PC-3 (cell line): ENCODE measurements at regions not wholly inside any gene's neighbourhood (a gene's known extent, or its start where the extent isn't known, plus 50 kb on each side); places are given as distances from the start of the nearest gene placed in this dataset.

Experiments
- ATAC-seq: fragments of 200-7000 bp; cut with Tn5 transposase; 2 replicates; pipeline ENCODE4 v1.9.1; 2020; ENCODE audit warnings: mild to moderate bottlenecking, moderate library complexity
- BruUV-seq: library from RNA; stranded (reverse); fragments of 400-500 nt; replicated peaks from 2 replicates; lab custom pipeline; 2021; lab: Mats Ljungman, UMichigan
- CTCF ChIA-PET: fragments of 300-600 bp; sonication (Branson Sonifier 250); formaldehyde crosslinking; loops from one replicate; lab custom pipeline; 2022; ENCODE audit warnings: antibody characterized with exemption; lab: Charles Lee
- POLR2A ChIA-PET: fragments of 300-600 bp; sonication (Branson Sonifier 250); formaldehyde crosslinking; loops from one replicate; lab custom pipeline; 2022; ENCODE audit warnings: antibody characterized with exemption; ENCODE audit not compliant: unreplicated experiment; lab: Charles Lee
- DNase-seq: peaks from one replicate; pipeline ENCODE4 v3.0.0-alpha.2; 2015
- H2AFZ ChIP-seq: fragments of 300-600 bp; sonication (generic); 2 replicates; pipeline ENCODE4 v1.6.0; 2016; ENCODE audit warnings: antibody characterized with exemption, low read length
- H3F3A ChIP-seq: fragments of 300-600 bp; sonication (generic); one replicate; pipeline ENCODE4 v1.6.0; 2017; ENCODE audit warnings: antibody characterized with exemption, low read length, control low read depth, mild to moderate bottlenecking; ENCODE audit not compliant: unreplicated experiment
- H3K27ac ChIP-seq: fragments of 300-600 bp; sonication (generic); 2 replicates; pipeline ENCODE4 v1.5.1; 2016; ENCODE audit warnings: mild to moderate bottlenecking, low read length
- H3K27me3 ChIP-seq: fragments of 300-600 bp; sonication (generic); 2 replicates; pipeline ENCODE4 v1.6.1; 2016; ENCODE audit warnings: low read length, mixed read lengths
- H3K36me3 ChIP-seq: fragments of 300-600 bp; sonication (generic); 2 replicates; pipeline ENCODE4 v1.6.1; 2016; ENCODE audit warnings: low read depth, mixed run types, low read length, mixed read lengths
- H3K4me1 ChIP-seq: fragments of 300-600 bp; sonication (generic); 2 replicates; pipeline ENCODE4 v1.5.1; 2016; ENCODE audit warnings: low read length; ENCODE audit not compliant: insufficient read depth
- H3K4me2 ChIP-seq: fragments of 300-600 bp; sonication (generic); 2 replicates; pipeline ENCODE4 v1.6.0; 2016; ENCODE audit warnings: low read length
- H3K4me3 ChIP-seq: fragments of 300-600 bp; sonication (generic); 2 replicates; pipeline ENCODE4 v1.5.1; 2016; ENCODE audit warnings: mild to moderate bottlenecking, low read length, mixed read lengths
- H3K79me2 ChIP-seq: fragments of 300-600 bp; sonication (generic); 2 replicates; pipeline ENCODE4 v1.6.1; 2017; ENCODE audit warnings: low read length, mixed read lengths
- H3K9ac ChIP-seq: fragments of 300-600 bp; sonication (generic); 2 replicates; pipeline ENCODE4 v1.6.0; 2016; ENCODE audit warnings: mild to moderate bottlenecking, low read length
- H3K9me2 ChIP-seq: fragments of 300-600 bp; sonication (generic); replicated peaks from 2 replicates; pipeline ENCODE4 v1.6.1; 2016; ENCODE audit warnings: mixed run types, low read length, mixed read lengths
- H3K9me3 ChIP-seq: fragments of 300-600 bp; sonication (generic); 2 replicates; pipeline ENCODE4 v1.6.1; 2016; ENCODE audit warnings: low read length, mixed read lengths
- H4K20me1 ChIP-seq: fragments of 300-600 bp; sonication (generic); 2 replicates; pipeline ENCODE4 v1.6.1; 2016; ENCODE audit warnings: low read length, mixed read lengths
- EZH2 ChIP-seq: fragments of 300-600 bp; sonication (generic); IDR thresholded peaks from one replicate; pipeline ENCODE4 v1.6.1; 2017; ENCODE audit warnings: antibody characterized with exemption, mild to moderate bottlenecking, low read length; ENCODE audit not compliant: unreplicated experiment
- EZH2phosphoT487 ChIP-seq: fragments of 300-600 bp; sonication (generic); IDR thresholded peaks from 2 replicates; pipeline ENCODE4 v1.6.1; 2018; ENCODE audit warnings: mild to moderate bottlenecking, antibody characterized with exemption, low read length, borderline replicate concordance
- intact Hi-C: fragments of 100-400 bp; cut with micrococcal nuclease; formaldehyde crosslinking; loops from 2 replicates; pipeline ENCODE4 v1.9.0; 2023
- TF ChIP-seq, protein P1 (sequence below): fragments of 300-600 bp; sonication (generic); conservative IDR thresholded peaks from 2 replicates; pipeline ENCODE4 v1.5.1; 2017; ENCODE audit warnings: antibody characterized with exemption, low read depth, mild to moderate bottlenecking, low read length

DNA sequence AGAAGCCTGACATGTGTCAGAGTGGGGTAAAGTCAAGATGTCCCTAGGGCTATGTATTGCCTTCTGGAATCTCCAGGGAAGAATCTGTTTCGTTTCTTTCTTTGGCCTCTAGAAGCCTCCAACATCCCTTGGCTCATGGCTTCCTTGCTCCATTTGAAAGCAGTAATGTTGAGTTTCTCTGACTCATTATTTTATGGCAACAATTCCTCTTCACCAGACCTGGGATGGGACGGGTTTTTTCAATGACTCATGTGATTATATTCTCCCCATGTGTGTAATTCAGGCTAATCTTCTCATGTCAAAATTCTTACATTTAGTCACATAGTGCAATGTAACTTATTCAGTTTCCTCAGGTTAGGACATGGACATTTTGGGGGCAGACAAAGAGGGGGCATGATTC lies 1038.6 kb downstream of the CBLN2 start:
- no peaks in the 10 kb centered on the region for H3K27me3 ChIP-seq
- H3K4me1 ChIP-seq: peaks cover 11% of the 10 kb centered on the region; the same call in 1 of the 2 replicates
- H2AFZ ChIP-seq: no peak overlapping the region
- DNase-seq (peak; percentile 48), ATAC-seq (peak; percentile 42)
- no peak overlapping the region for H3K4me2 ChIP-seq
- H3K9me2 ChIP-seq: no peaks in the 10 kb centered on the region
- TF ChIP-seq EZH2 (no peak), EZH2phosphoT487 (no peak)
- TF ChIP-seq, protein P1, sequence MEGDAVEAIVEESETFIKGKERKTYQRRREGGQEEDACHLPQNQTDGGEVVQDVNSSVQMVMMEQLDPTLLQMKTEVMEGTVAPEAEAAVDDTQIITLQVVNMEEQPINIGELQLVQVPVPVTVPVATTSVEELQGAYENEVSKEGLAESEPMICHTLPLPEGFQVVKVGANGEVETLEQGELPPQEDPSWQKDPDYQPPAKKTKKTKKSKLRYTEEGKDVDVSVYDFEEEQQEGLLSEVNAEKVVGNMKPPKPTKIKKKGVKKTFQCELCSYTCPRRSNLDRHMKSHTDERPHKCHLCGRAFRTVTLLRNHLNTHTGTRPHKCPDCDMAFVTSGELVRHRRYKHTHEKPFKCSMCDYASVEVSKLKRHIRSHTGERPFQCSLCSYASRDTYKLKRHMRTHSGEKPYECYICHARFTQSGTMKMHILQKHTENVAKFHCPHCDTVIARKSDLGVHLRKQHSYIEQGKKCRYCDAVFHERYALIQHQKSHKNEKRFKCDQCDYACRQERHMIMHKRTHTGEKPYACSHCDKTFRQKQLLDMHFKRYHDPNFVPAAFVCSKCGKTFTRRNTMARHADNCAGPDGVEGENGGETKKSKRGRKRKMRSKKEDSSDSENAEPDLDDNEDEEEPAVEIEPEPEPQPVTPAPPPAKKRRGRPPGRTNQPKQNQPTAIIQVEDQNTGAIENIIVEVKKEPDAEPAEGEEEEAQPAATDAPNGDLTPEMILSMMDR: no peak
- H3K9me3 ChIP-seq: 0 out of 2 replicates have a peak, but pooled peaks cover 7% of the 10 kb centered on the region
- no peak overlapping the region for H3K9ac ChIP-seq
- no TSS peak for BruUV-seq
- no peaks in the 10 kb centered on the region for H4K20me1 ChIP-seq
- H3K79me2 ChIP-seq: no peaks in the 10 kb centered on the region
- H3K27ac ChIP-seq: no peak overlapping the region
- ChIA-PET CTCF (no interaction called here), POLR2A (no interaction called here)
- H3K4me3 ChIP-seq: no peak overlapping the region
- no peaks in the 10 kb centered on the region for H3F3A ChIP-seq
- intact Hi-C loops: no loop called here
- no peaks in the 10 kb centered on the region for H3K36me3 ChIP-seq

DNA sequence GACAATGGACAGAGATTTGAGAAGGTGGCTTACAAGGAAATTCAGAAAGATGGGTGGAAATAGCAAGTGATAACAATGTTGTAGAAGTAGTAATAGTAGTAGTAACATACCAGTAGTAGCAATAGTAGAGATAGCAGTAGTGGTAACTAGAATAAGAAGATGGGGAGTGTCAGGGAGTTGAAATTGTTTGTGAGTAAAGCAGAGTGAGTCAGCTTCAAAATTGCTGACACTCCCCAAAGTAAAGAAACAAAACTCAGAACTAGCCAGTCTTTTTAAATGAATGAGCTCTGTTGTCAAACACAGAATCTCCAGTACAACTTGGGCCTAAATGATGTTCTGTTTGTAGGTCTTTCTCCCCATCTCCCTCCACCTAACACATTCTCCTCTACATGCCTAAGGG lies 1040.9 kb downstream of the CBLN2 start:
- Histone ChIP-seq H3K79me2 (no peaks in the 10 kb centered on the region), H3K36me3 (no peaks in the 10 kb centered on the region), H3K27ac (no peak overlapping the region), H3K4me3 (no peak overlapping the region), H3K4me2 (no peak overlapping the region), H3K9ac (no peak overlapping the region), H4K20me1 (no peaks in the 10 kb centered on the region), H3F3A (no peaks in the 10 kb centered on the region), H3K4me1 (peaks cover 11% of the 10 kb centered on the region; the same call in 1 of the 2 replicates), H2AFZ (no peak overlapping the region), H3K9me3 (0 out of 2 replicates have a peak, but pooled peaks cover 7% of the 10 kb centered on the region), H3K27me3 (no peaks in the 10 kb centered on the region), H3K9me2 (no peaks in the 10 kb centered on the region)
- intact Hi-C loops: no loop called here
- ChIA-PET POLR2A (no interaction called here), CTCF (no interaction called here)
- no TSS peak for BruUV-seq
- TF ChIP-seq, protein P1: no peak
- ATAC-seq (peak; percentile 96), DNase-seq (peak; percentile 36)

DNA sequence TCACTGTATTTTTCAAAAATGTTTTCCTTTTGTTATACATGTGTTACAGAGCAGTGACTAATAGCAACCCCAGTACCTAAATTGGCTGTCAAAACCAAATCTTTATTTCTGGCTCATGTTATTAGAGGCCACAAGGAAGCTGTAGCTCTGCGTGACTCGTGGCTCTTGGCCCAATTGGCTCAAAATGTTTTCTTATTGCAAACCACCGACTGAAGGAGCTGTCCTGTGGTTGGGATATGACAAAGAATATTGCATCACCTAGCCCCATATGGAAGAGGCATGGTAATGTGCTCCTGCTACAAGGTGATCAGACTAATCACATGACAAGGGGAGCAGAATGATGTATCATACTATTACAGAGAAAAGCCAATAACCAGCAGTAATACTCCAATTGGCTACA lies 1058.5 kb downstream of the CBLN2 start:
- Histone ChIP-seq H3K9me3 (no peaks in the 10 kb centered on the region), H3K4me3 (no peak overlapping the region), H3K9ac (no peak overlapping the region), H2AFZ (no peak overlapping the region), H3K79me2 (no peaks in the 10 kb centered on the region), H3K27me3 (no peaks in the 10 kb centered on the region), H3K36me3 (no peaks in the 10 kb centered on the region), H3K9me2 (no peaks in the 10 kb centered on the region), H3F3A (no peaks in the 10 kb centered on the region), H3K4me2 (no peak overlapping the region), H4K20me1 (no peaks in the 10 kb centered on the region), H3K27ac (no peak overlapping the region), H3K4me1 (no peaks in the 10 kb centered on the region)
- ChIA-PET POLR2A (no interaction called here), CTCF (no interaction called here)
- intact Hi-C loops: no loop called here
- peak; percentile 50 for DNase-seq
- no TSS peak for BruUV-seq
- peak; percentile 67 for ATAC-seq
- TF ChIP-seq, protein P1: no peak
- TF ChIP-seq EZH2 (no peak), EZH2phosphoT487 (no peak)
